T-helper 1 cell treated with Interleukin-12 subunit alpha and Interleukin-12 subunit beta and Interleukin-4 antibody, amounts not matched to agents 30 ng/mL and 1 ng/mL, for 36 hours (primary cell): ENCODE measurements at regions not wholly inside any gene's neighbourhood (a gene's known extent, or its start where the extent isn't known, plus 50 kb on each side); places are given as distances from the start of the nearest gene placed in this dataset.
"Not testable (repeated sequence)": the region's sequence is repeated elsewhere in the genome, so short reads cannot be mapped to it uniquely, and the experiment has no call there.

Experiments
- intact Hi-C: fragments of 100-400 bp; cut with micrococcal nuclease; formaldehyde crosslinking; loops from one replicate; pipeline ENCODE4 v1.15.1; 2024

- intact Hi-C loops: no loop called here
Measured at GRCh38 chr7:113610572-113610971, 308.2 kb downstream of the PPP1R3A start.

DNA sequence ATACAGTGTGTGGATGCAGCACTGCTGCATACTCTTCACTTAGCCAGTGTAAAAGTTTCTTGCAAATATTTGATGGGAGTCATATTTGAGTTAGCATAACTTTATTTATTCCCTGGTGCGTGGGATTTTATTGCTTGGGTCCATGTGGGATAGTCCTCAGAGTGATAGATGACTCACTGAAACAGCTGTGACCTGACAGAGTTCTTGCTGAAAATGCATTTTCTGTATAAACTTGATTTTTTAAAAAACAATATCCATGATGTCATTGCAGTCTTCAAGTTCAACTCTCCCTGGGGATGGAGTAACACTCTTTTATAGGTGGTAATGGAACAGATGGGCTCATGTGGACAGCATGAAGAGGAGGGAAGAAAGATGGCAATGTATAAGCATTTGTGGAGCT, 310.0 kb downstream of the PPP1R3A start:
- intact Hi-C loops: no loop called here

- intact Hi-C loops: no loop called here
Measured at GRCh38 chr7:113606325-113606724, 312.5 kb downstream of the PPP1R3A start.

DNA sequence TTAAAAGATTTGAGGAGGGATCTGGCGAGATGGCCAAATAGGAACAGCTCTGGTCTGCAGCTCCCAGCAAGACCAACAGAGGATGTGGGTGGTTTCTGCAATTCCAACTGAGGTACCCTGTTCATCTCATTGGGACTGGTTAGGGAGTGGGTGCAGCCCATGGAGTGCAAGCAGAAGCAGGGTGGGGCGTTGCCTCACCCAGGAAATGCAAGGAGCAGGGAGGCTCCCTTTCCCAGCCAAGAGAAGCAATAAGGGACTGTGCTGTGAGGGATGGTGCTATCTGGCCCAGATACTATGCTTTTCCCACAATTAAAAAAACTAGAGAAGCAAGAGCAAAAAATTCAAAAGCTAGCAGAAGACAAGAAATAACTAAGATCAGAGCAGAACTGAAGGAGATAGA, 318.4 kb downstream of the PPP1R3A start:
- intact Hi-C loops: not testable (repeated sequence)

GRCh38 chr7:113593455-113593854, 325.4 kb downstream of the PPP1R3A start:
- intact Hi-C loops: not testable (repeated sequence)

DNA sequence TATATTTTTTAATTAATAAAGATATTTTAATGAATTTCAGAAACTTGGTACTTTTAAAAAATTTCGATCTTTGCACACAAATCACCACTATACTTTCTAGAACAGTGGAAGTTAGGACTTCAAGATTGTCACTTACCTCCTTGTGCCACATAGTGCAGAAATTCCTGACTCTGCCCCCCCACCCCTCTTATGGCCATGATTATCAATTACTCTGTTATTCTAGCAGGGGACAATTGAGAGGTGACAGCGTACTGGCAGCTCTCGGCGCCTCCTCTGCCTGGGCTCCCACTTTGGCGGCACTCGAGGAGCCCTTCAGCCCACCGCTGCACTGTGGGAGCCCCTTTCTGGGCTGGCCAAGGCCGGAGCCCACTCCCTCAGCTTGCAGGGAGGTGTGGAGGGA, 325.9 kb downstream of the PPP1R3A start:
- intact Hi-C loops: not testable (repeated sequence)

- intact Hi-C loops: no loop called here
Measured at GRCh38 chr7:113582471-113582870, 336.3 kb downstream of the PPP1R3A start.

- intact Hi-C loops: not testable (repeated sequence)
Measured at GRCh38 chr7:113563257-113563656, 355.6 kb downstream of the PPP1R3A start.

DNA sequence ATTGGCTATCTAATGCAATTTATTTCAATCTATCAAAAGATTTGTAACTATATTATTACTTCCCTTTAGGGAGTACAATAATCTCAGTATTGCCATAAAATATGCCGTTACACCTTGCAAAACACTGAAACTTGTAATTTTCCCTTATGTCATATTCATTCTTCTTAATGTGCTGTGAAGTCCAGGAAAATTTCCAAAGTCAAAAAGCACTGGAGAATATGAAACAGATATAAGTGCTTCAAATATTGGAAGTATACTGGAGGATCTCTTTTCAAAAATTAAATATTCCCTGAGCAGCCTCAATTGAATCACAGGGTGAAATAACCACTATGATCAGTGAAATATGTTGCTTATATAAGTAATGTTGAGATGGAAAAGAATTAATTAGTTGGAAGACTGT, 356.0 kb downstream of the PPP1R3A start:
- intact Hi-C loops: no loop called here

DNA sequence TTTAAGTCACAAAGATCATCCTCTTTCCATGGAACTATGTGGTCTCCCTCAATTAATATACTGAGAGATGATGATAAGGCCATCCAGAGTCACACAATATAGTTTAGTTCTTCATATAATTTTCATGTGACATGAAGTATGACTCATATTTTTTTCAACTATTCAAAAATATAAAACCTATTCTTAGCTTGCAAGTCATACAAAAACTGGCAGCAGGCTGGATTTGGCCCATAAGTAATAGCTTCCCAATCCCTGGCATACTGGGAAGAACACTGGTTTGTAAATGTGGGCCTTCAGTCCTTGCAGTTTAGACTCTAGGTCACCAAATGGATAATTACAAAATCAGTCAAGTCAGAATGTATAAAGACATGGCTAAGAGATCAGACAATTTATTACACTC, 356.6 kb downstream of the PPP1R3A start:
- intact Hi-C loops: no loop called here

DNA sequence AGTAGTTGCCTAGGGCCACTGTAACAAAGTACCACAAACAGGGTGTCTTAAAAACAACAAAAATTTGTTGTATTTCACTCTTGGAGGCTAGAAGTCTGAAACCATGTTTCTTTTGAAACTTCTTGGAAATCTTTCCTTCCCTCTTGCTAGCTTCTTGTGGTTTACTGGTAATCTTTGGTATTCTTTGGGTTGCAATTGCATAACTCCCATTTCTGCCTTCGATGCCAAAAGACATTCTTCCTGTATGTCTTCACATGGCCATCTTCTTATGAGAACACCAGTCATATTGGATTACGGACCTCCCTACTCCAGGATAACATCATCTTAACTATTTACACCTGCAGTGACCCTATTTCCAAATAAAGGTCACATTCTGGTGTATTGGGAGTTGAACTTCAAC, 357.4 kb downstream of the PPP1R3A start:
- intact Hi-C loops: no loop called here

DNA sequence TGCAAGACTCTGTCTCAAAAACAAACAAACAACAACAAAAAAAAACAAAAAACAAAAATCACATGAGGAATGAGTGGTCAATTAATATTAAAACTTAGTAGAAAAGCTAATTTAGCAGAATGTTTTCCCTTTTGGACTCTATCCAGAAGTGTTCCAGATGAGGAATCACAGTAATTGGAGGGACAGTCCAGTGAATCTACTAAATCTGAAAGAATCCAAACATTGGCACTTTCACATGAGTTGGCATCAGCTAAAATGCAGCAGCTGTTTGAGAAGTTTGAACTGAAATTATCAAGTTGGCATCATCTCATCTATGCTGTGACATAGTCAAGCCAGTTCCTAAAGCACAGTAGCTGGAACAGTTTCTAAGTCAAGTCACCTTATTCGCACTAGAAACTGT, 367.8 kb downstream of the PPP1R3A start:
- intact Hi-C loops: no loop called here

DNA sequence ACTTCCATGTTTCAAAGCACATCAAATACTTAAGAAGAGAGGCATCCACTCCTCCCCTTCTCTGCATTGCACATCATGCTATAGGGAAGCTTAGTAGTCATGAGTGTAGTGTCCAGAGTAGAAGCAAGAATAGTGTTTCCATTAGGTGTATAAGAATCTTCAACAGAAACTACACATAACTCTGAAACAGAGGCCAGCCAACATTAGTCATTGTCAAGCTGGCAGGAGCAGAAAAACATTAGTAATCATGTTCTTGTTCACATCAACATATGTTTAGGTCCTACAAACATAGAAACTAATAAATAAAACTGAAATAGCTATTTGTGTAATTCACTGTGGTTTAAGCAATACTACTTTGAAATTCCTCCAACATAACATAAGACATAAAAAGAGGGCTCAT, 370.2 kb downstream of the PPP1R3A start:
- intact Hi-C loops: no loop called here

GRCh38 chr7:113548137-113548536, 370.7 kb downstream of the PPP1R3A start:
- intact Hi-C loops: no loop called here

- intact Hi-C loops: no loop called here
Measured at GRCh38 chr7:113521468-113521867, 397.3 kb downstream of the PPP1R3A start.

- intact Hi-C loops: no loop called here
Measured at GRCh38 chr7:113519472-113519871, 399.3 kb downstream of the PPP1R3A start.

- intact Hi-C loops: loop anchor here (5.0 kb wide), 1 partner anchor 527 kb away; no protein-coding TSS in a partner anchor
Measured at GRCh38 chr7:113504691-113505090, 386.3 kb upstream of the SMIM30 start.

GRCh38 chr7:113504142-113504541, 385.8 kb upstream of the SMIM30 start:
- intact Hi-C loops: loop anchor here (5.0 kb wide), 1 partner anchor 527 kb away; no protein-coding TSS in a partner anchor

GRCh38 chr7:113496586-113496985, 378.2 kb upstream of the SMIM30 start:
- intact Hi-C loops: not testable (repeated sequence)

DNA sequence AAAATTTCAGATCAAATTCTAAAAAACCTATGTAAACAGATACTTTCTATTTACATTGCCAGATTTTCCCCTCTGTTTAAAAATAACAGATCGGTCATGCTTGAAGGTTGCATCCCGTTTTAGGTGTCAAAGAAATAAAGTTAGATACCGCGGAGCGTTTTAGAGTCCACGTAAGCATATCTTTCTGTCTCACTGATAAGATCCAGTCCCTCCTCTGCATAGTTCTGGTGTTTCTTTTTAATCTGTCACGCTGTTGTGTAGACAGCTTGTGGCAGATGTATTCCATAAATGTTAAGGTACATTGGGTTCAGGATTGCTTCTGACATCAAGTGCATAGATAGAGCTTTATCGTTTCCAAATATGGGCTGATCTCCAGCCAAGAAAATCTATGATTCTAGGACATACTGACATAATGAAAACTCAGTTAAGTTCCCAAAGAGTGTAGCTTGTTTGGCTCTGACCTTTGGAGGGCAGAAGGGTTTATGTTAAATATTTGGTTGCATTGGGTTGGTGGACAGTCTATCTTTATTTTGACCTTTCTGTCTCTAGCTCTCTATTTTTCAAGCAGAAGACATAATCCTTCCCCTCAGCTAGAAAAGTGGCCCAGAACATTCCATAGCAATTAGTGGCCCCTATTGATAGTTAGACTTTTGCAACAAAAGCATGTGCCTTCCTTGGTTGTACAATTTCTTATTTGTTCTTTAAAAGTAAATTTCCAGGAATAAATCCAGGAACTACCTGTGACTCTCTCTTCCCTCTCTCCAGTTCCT, 376.6 kb upstream of the SMIM30 start:
- intact Hi-C loops: not testable (repeated sequence)

DNA sequence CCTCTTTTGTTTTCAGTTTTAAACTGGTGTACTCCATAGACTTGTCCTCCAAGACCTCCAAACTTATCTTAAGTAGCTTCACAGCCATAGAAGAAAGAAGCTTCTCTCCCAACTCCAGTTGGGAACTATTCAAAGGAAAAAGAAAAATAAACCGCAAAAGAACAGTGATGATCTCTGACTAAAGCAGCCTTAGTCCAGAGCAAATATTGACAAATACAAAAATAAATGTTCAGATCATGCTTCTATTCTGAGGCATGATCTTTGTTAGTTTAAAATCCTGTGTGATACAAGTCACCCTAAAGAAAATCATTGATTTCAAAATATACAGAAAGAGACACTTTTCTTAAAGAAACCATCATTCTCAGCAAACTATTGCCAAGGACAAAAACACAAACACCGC, 373.0 kb upstream of the SMIM30 start:
- intact Hi-C loops: no loop called here

- intact Hi-C loops: no loop called here
Measured at GRCh38 chr7:113487925-113488731, 369.8 kb upstream of the SMIM30 start.

- intact Hi-C loops: no loop called here
Measured at GRCh38 chr7:113486548-113486947, 368.2 kb upstream of the SMIM30 start.
